SU-DHL-6 (cell line): ENCODE measurements at regions not wholly inside any gene's neighbourhood (a gene's known extent, or its start where the extent isn't known, plus 50 kb on each side); places are given as distances from the start of the nearest gene placed in this dataset.

Experiments
- H2AFZ ChIP-seq: fragments of 200-600 bp; sonication (generic); 2 replicates; pipeline ENCODE4 v1.6.1; 2014; ENCODE audit warnings: low read depth, mild to moderate bottlenecking, moderate library complexity, mixed read lengths, antibody characterized with exemption, low read length; ENCODE audit not compliant: severe bottlenecking
- H3F3A ChIP-seq: fragments of 200-600 bp; shearing (Covaris generic); 2 replicates; pipeline ENCODE4 v1.6.0; 2016; ENCODE audit warnings: antibody characterized with exemption, mild to moderate bottlenecking; ENCODE audit not compliant: insufficient read depth
- H3K27ac ChIP-seq: fragments of 200-600 bp; sonication (generic); 2 replicates; pipeline ENCODE4 v1.5.1; 2016; ENCODE audit warnings: low read depth, mild to moderate bottlenecking, low read length, moderate library complexity, mixed read lengths
- H3K27me3 ChIP-seq: fragments of 200-600 bp; sonication (generic), shearing (Covaris generic); 2 replicates; pipeline ENCODE4 v1.6.0; 2014; ENCODE audit warnings: mild to moderate bottlenecking, low read length
- H3K36me3 ChIP-seq: fragments of 200-600 bp; sonication (generic); 2 replicates; pipeline ENCODE4 v1.6.1; 2014; ENCODE audit warnings: mild to moderate bottlenecking, low read length, mixed read lengths
- H3K4me2 ChIP-seq: fragments of 300-600, 200-600 bp; shearing (Covaris generic), sonication (generic); 2 replicates; pipeline ENCODE4 v1.6.0; 2014; ENCODE audit warnings: low read length, low read depth, mild to moderate bottlenecking; ENCODE audit not compliant: poor library complexity, severe bottlenecking
- H3K4me3 ChIP-seq: fragments of 200-600 bp; sonication (generic); 2 replicates; pipeline ENCODE4 v1.5.1; 2014; ENCODE audit warnings: antibody characterized with exemption, low read length, mild to moderate bottlenecking, mixed read lengths; ENCODE audit not compliant: insufficient read depth, poor library complexity, severe bottlenecking
- H3K79me2 ChIP-seq: fragments of 200-600 bp; sonication (generic); 2 replicates; pipeline ENCODE4 v1.6.1; 2014; ENCODE audit warnings: mild to moderate bottlenecking, low read length, moderate library complexity; ENCODE audit not compliant: insufficient read depth
- H3K9ac ChIP-seq: fragments of 200-600 bp; sonication (generic); 2 replicates; pipeline ENCODE4 v1.7.0; 2014; ENCODE audit warnings: mild to moderate bottlenecking, low read length
- H3K9me2 ChIP-seq: fragments of 200-600 bp; sonication (generic); replicated peaks from 2 replicates; pipeline ENCODE4 v1.6.1; 2014; ENCODE audit warnings: low read length; ENCODE audit not compliant: insufficient read depth
- H3K9me3 ChIP-seq: fragments of 200-600 bp; sonication (generic); 2 replicates; pipeline ENCODE4 v1.6.1; 2014; ENCODE audit warnings: low read length, mixed read lengths; ENCODE audit not compliant: insufficient read depth
- H4K20me1 ChIP-seq: fragments of 200-600 bp; sonication (generic); 2 replicates; pipeline ENCODE4 v1.6.1; 2014; ENCODE audit warnings: low read depth, mild to moderate bottlenecking, antibody characterized with exemption, low read length, moderate library complexity, mixed read lengths
- CTCF ChIP-seq: fragments of 200-600 bp; sonication (generic); IDR thresholded peaks from one replicate; pipeline ENCODE4 v1.5.1; 2017; ENCODE audit warnings: antibody characterized with exemption, mild to moderate bottlenecking, low read length, moderate library complexity; ENCODE audit not compliant: insufficient read depth, poor library complexity, severe bottlenecking
- EZH2phosphoT487 ChIP-seq: fragments of 200-600 bp; sonication (generic), shearing (Covaris generic); conservative IDR thresholded peaks from 2 replicates; pipeline ENCODE4 v1.6.1; 2018; ENCODE audit warnings: mild to moderate bottlenecking, antibody characterized with exemption, low read length, moderate library complexity, mixed read lengths

GRCh38 chr6:90913266-90913960 lies 326.5 kb upstream of the MAP3K7 start:
- H3K79me2 ChIP-seq: no peaks in the 10 kb centered on the region
- no peaks in the 10 kb centered on the region for H3K36me3 ChIP-seq
- no peak overlapping the region for H3K4me2 ChIP-seq
- no peaks in the 10 kb centered on the region for H3K9me3 ChIP-seq
- H3K4me3 ChIP-seq: no peak overlapping the region
- no peak overlapping the region for H3K9ac ChIP-seq
- H4K20me1 ChIP-seq: no peaks in the 10 kb centered on the region
- H3F3A ChIP-seq: no peaks in the 10 kb centered on the region
- no peaks in the 10 kb centered on the region for H3K27me3 ChIP-seq
- no peak overlapping the region for H2AFZ ChIP-seq
- H3K27ac ChIP-seq: no peak overlapping the region
- TF ChIP-seq CTCF (no peak), EZH2phosphoT487 (no peak)
- no peaks in the 10 kb centered on the region for H3K9me2 ChIP-seq

GRCh38 chr6:90911642-90912041 lies 324.8 kb upstream of the MAP3K7 start:
- H3K9me2 ChIP-seq: no peaks in the 10 kb centered on the region
- TF ChIP-seq CTCF (no peak), EZH2phosphoT487 (no peak)
- no peaks in the 10 kb centered on the region for H3K27me3 ChIP-seq
- no peaks in the 10 kb centered on the region for H3K9me3 ChIP-seq
- no peak overlapping the region for H3K4me3 ChIP-seq
- H3K27ac ChIP-seq: no peak overlapping the region
- no peaks in the 10 kb centered on the region for H4K20me1 ChIP-seq
- H3K9ac ChIP-seq: no peak overlapping the region
- no peaks in the 10 kb centered on the region for H3K79me2 ChIP-seq
- H3K36me3 ChIP-seq: no peaks in the 10 kb centered on the region
- H3F3A ChIP-seq: no peaks in the 10 kb centered on the region
- no peak overlapping the region for H2AFZ ChIP-seq
- no peak overlapping the region for H3K4me2 ChIP-seq

GRCh38 chr6:90910893-90911292 lies 324.0 kb upstream of the MAP3K7 start:
- no peak for TF ChIP-seq EZH2phosphoT487
- TF ChIP-seq CTCF: no peak
- no peaks in the 10 kb centered on the region for H3K36me3 ChIP-seq
- no peaks in the 10 kb centered on the region for H3F3A ChIP-seq
- H4K20me1 ChIP-seq: no peaks in the 10 kb centered on the region
- H3K9me3 ChIP-seq: no peaks in the 10 kb centered on the region
- H3K27ac ChIP-seq: no peak overlapping the region
- no peaks in the 10 kb centered on the region for H3K27me3 ChIP-seq
- H3K9ac ChIP-seq: no peak overlapping the region
- no peaks in the 10 kb centered on the region for H3K79me2 ChIP-seq
- H3K4me3 ChIP-seq: no peak overlapping the region
- H3K4me2 ChIP-seq: no peak overlapping the region
- no peaks in the 10 kb centered on the region for H3K9me2 ChIP-seq
- no peak overlapping the region for H2AFZ ChIP-seq
